Endothelial cell of umbilical vein (primary cell): ENCODE measurements at regions not wholly inside any gene's neighbourhood (a gene's known extent, or its start where the extent isn't known, plus 50 kb on each side); places are given as distances from the start of the nearest gene placed in this dataset.

Experiments used
- BruUV-seq: library from RNA; stranded (reverse); fragments of 400-500 nt; replicated peaks from 2 replicates; lab custom pipeline; 2021; lab: Mats Ljungman, UMichigan
- CTCF ChIA-PET: fragments of 300-600, 350-600 bp; sonication (Branson Sonifier 250); formaldehyde crosslinking; loops from one replicate; lab custom pipeline; 2021; ENCODE audit warnings: antibody characterized with exemption, inconsistent platforms; lab: Charles Lee
- POLR2A ChIA-PET: fragments of 300-600, 350-600 bp; sonication (Branson Sonifier 250); formaldehyde crosslinking; loops from one replicate; lab custom pipeline; 2021; ENCODE audit warnings: antibody characterized with exemption, inconsistent platforms; lab: Charles Lee
- DNase-seq: peaks from one replicate; pipeline ENCODE4 v3.0.0-alpha.2; 2011; ENCODE audit warnings: low read depth, low spot score
- FAIRE-seq: peaks from 2 replicates; lab custom pipeline; 2011; peaks lifted over from hg19 to GRCh38; lab: Jason Lieb, UNC
- H2AFZ ChIP-seq: 2 replicates; pipeline ENCODE4 v1.6.0; 2012; ENCODE audit warnings: low read depth, low read length, control low read depth, inconsistent platforms
- H3K27ac ChIP-seq: 2 replicates; pipeline ENCODE4 v1.5.1; 2011; ENCODE audit warnings: low read depth, mild to moderate bottlenecking, control low read depth, low read length, moderate library complexity; ENCODE audit not compliant: insufficient read depth
- H3K27me3 ChIP-seq, 2 experiments: 2 replicates each; pipeline versions ENCODE4 v1.6.0 to v1.6.1; 2011; ENCODE audit warnings: low read length in 2 of 2, mixed read lengths in 1 of 2; ENCODE audit not compliant: control insufficient read depth in 2 of 2, insufficient read depth in 2 of 2
- H3K36me3 ChIP-seq, 2 experiments: 2 replicates in 1 of 2; 3 replicates in 1 of 2; pipeline ENCODE4 v1.5.1; 2011; ENCODE audit warnings: low read length in 2 of 2, mild to moderate bottlenecking in 1 of 2, moderate library complexity in 1 of 2; ENCODE audit not compliant: control insufficient read depth in 2 of 2, insufficient read depth in 2 of 2; ENCODE audit errors: extremely low read depth in 1 of 2
- H3K4me1 ChIP-seq: 3 replicates; pipeline ENCODE4 v1.5.1; 2011; ENCODE audit warnings: mild to moderate bottlenecking, low read length; ENCODE audit not compliant: control insufficient read depth, insufficient read depth; ENCODE audit errors: extremely low read depth
- H3K4me2 ChIP-seq: 2 replicates; pipeline ENCODE4 v1.6.1; 2011; ENCODE audit warnings: low read length, control low read depth, mixed read lengths; ENCODE audit not compliant: insufficient read depth
- H3K4me3 ChIP-seq, 3 experiments: fragments of 200-600 bp in 1 of 3; sonication (generic), shearing (Covaris generic) in 1 of 3; replicated peaks in 1 of 3; 2 replicates each; pipeline ENCODE4 v1.5.1; 2011 to 2016; ENCODE audit warnings: control low read depth in 3 of 3, low read length in 3 of 3, mild to moderate bottlenecking in 2 of 3, inconsistent platforms in 1 of 3, low read depth in 1 of 3, moderate library complexity in 1 of 3; ENCODE audit not compliant: insufficient read depth in 1 of 3
- H3K79me2 ChIP-seq: 2 replicates; pipeline ENCODE4 v1.6.0; 2012; ENCODE audit warnings: low read length, inconsistent platforms; ENCODE audit not compliant: control insufficient read depth, insufficient read depth
- H3K9ac ChIP-seq: replicated peaks from 2 replicates; pipeline ENCODE3; 2011; ENCODE audit warnings: low read length, control low read depth; ENCODE audit not compliant: insufficient read depth; ENCODE audit errors: extremely low read depth
- H3K9me1 ChIP-seq: replicated peaks from 3 replicates; pipeline ENCODE4 v1.6.0; 2011; ENCODE audit warnings: mild to moderate bottlenecking, low read length; ENCODE audit not compliant: control insufficient read depth, insufficient read depth; ENCODE audit errors: extremely low read depth
- H3K9me3 ChIP-seq: replicated peaks from 2 replicates; pipeline ENCODE4 v1.5.1; 2012; ENCODE audit warnings: low read length, inconsistent platforms; ENCODE audit not compliant: control insufficient read depth, insufficient read depth
- H4K20me1 ChIP-seq: replicated peaks from 2 replicates; pipeline ENCODE3; 2011; ENCODE audit warnings: mild to moderate bottlenecking, low read length; ENCODE audit not compliant: control insufficient read depth, insufficient read depth; ENCODE audit errors: extremely low read depth
- EZH2 ChIP-seq: IDR thresholded peaks from 2 replicates; pipeline ENCODE4 v1.6.1; 2012; ENCODE audit warnings: borderline replicate concordance, low read depth, mild to moderate bottlenecking, moderate library complexity, low read length, inconsistent platforms; ENCODE audit not compliant: severe bottlenecking
- FOS ChIP-seq: IDR thresholded peaks from 2 replicates; pipeline ENCODE4 v1.6.1; 2011; ENCODE audit warnings: mild to moderate bottlenecking, low read length, moderate library complexity, borderline replicate concordance; ENCODE audit not compliant: insufficient read depth
- GATA2 ChIP-seq: IDR thresholded peaks from 2 replicates; pipeline ENCODE4 v1.7.0; 2011; ENCODE audit warnings: low read depth, mild to moderate bottlenecking, moderate library complexity, mixed read lengths, low read length; ENCODE audit not compliant: insufficient read length, insufficient read depth
- JUN ChIP-seq: IDR thresholded peaks from 2 replicates; pipeline ENCODE4 v1.6.1; 2011; ENCODE audit warnings: borderline replicate concordance, low read depth; ENCODE audit not compliant: insufficient read length, insufficient read depth
- MYC ChIP-seq: IDR thresholded peaks from one replicate; pipeline ENCODE4 v1.6.1; 2011; ENCODE audit warnings: mild to moderate bottlenecking, low read depth, low read length
- POLR2A ChIP-seq: IDR thresholded peaks from 2 replicates; pipeline ENCODE4 v1.6.1; 2012; ENCODE audit warnings: low read depth, mild to moderate bottlenecking, control low read depth, low read length
- POLR2AphosphoS5 ChIP-seq: IDR thresholded peaks from 2 replicates; pipeline ENCODE4 v1.6.1; 2012; ENCODE audit warnings: low read depth, mild to moderate bottlenecking, control low read depth, low read length, moderate library complexity; ENCODE audit not compliant: insufficient read depth
- dilution Hi-C: fragments of 300-500 bp; cut with MboI; formaldehyde crosslinking; loops from one replicate; pipeline ENCODE4 v1.15.0; 2019; ENCODE audit warnings: low sequenced_read_pairs; ENCODE audit not compliant: extremely low pct_ligation_motif_present
- intact Hi-C: fragments of 100-400 bp; cut with micrococcal nuclease; formaldehyde crosslinking; loops from one replicate; pipeline ENCODE4 v1.10.0; 2022
- TF ChIP-seq, protein P1 (sequence below), 2 donors: IDR thresholded peaks; 1 replicate in 1 of 2; 2 replicates in 1 of 2; pipeline ENCODE4 v1.5.1; 2011; ENCODE audit warnings: low read length in 2 of 2, mild to moderate bottlenecking in 2 of 2, moderate library complexity in 2 of 2, control low read depth in 1 of 2, inconsistent platforms in 1 of 2, low read depth in 1 of 2; ENCODE audit not compliant: insufficient read depth in 1 of 2; ENCODE audit errors: extremely low read depth in 1 of 2
- TF ChIP-seq, protein P2 (sequence below): IDR thresholded peaks from 2 replicates; pipeline ENCODE4 v1.6.1; 2011; ENCODE audit not compliant: insufficient read depth, insufficient read length

DNA sequence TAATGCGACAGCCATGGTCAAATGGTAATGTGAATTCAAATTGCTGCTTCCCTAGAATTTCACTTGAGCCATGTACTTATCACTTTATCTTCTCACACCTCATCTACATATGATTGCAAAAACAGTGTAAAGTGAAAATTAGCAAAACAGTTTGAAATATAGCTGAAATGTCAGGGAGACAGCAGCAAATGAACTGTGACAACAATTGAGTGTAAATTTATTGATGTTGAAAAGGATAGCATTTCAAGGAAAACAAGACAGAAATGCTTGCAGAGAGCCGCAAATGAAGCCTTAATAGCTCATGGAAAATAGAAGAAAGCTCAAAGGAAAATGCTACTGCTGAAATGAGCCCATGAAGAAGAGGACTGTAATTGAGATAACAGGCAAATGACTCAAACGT, 516.2 kb upstream of the POT1 start:
- no peak overlapping the region for H3K4me2 ChIP-seq
- H3K27me3 ChIP-seq: no peaks in the 10 kb centered on the region
- intact Hi-C loops (no loop called here), dilution Hi-C loops (no loop called here)
- H3K36me3 ChIP-seq: no peaks in the 10 kb centered on the region
- FAIRE-seq: no peak
- H3K79me2 ChIP-seq: no peaks in the 10 kb centered on the region
- no peaks in the 10 kb centered on the region for H3K4me1 ChIP-seq
- no peak overlapping the region for H2AFZ ChIP-seq
- TF ChIP-seq JUN (no peak), GATA2 (no peak), FOS (no peak), POLR2AphosphoS5 (no peak), MYC (no peak), POLR2A (no peak)
- no peak for DNase-seq
- H3K4me3 ChIP-seq: no peak overlapping the region
- H3K9me3 ChIP-seq: no peaks in the 10 kb centered on the region
- ChIA-PET CTCF (interaction anchor here (1.4 kb wide), 1 partner anchor 8 kb away, joined by 3 read pairs; no protein-coding TSS in a partner anchor), POLR2A (no interaction called here)
- H3K9me1 ChIP-seq: no peaks in the 10 kb centered on the region
- H3K27ac ChIP-seq: no peak overlapping the region
- no peak overlapping the region for H3K9ac ChIP-seq
- H4K20me1 ChIP-seq: no peaks in the 10 kb centered on the region
- BruUV-seq: no TSS peak

DNA sequence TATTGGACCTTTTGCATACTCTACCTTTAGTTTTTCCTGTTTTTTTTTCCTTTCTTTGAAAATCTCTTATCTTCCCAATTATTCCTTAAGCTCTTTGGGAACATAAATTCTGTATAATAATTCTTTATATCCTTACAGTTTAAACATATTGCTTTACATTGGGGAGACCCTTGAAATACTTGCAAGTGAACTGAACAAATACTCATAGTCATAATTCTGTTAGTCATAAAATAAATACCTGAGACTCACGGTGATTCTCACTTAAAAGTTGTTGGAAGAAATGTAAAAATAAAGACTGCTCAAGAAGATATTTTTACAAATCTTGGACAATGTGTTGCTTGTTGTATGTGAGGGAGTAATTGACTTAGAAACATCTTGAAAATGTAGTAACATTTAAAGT, 515.2 kb upstream of the POT1 start:
- H3K9me1 ChIP-seq: no peaks in the 10 kb centered on the region
- intact Hi-C loops: no loop called here
- no peaks in the 10 kb centered on the region for H3K79me2 ChIP-seq
- FAIRE-seq (no peak), DNase-seq (no peak)
- no TSS peak for BruUV-seq
- H3K27me3 ChIP-seq: no peaks in the 10 kb centered on the region
- no peak overlapping the region for H3K27ac ChIP-seq
- H3K4me2 ChIP-seq: no peak overlapping the region
- no peak overlapping the region for H3K4me3 ChIP-seq
- dilution Hi-C loops: no loop called here
- H3K36me3 ChIP-seq: no peaks in the 10 kb centered on the region
- no peaks in the 10 kb centered on the region for H4K20me1 ChIP-seq
- no peak overlapping the region for H3K9ac ChIP-seq
- no peak overlapping the region for H2AFZ ChIP-seq
- H3K9me3 ChIP-seq: no peaks in the 10 kb centered on the region
- ChIA-PET POLR2A (no interaction called here), CTCF (interaction anchor here (0.6 to 1.4 kb wide), 3 partner anchors 12 to 32 kb away, joined by 3 to 4 read pairs (median 3); no protein-coding TSS in a partner anchor)
- H3K4me1 ChIP-seq: no peaks in the 10 kb centered on the region
- TF ChIP-seq GATA2 (no peak), FOS (no peak), MYC (no peak), POLR2AphosphoS5 (no peak), JUN (no peak), POLR2A (no peak), EZH2 (no peak)
- TF ChIP-seq, protein P1, sequence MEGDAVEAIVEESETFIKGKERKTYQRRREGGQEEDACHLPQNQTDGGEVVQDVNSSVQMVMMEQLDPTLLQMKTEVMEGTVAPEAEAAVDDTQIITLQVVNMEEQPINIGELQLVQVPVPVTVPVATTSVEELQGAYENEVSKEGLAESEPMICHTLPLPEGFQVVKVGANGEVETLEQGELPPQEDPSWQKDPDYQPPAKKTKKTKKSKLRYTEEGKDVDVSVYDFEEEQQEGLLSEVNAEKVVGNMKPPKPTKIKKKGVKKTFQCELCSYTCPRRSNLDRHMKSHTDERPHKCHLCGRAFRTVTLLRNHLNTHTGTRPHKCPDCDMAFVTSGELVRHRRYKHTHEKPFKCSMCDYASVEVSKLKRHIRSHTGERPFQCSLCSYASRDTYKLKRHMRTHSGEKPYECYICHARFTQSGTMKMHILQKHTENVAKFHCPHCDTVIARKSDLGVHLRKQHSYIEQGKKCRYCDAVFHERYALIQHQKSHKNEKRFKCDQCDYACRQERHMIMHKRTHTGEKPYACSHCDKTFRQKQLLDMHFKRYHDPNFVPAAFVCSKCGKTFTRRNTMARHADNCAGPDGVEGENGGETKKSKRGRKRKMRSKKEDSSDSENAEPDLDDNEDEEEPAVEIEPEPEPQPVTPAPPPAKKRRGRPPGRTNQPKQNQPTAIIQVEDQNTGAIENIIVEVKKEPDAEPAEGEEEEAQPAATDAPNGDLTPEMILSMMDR (IDR thresholded peaks at IDR 0.05; ENCODE audit: extremely low read depth in 1 of 2, insufficient read depth in 1 of 2, low read depth in 1 of 2, low read length in 2 of 2): no peak
- TF ChIP-seq, protein P2, sequence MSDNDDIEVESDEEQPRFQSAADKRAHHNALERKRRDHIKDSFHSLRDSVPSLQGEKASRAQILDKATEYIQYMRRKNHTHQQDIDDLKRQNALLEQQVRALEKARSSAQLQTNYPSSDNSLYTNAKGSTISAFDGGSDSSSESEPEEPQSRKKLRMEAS: no peak
